NOMO-1 treated with DMSO at 0.1 percent for 48 hours (cell line): ENCODE measurements at regions not wholly inside any gene's neighbourhood (a gene's known extent, or its start where the extent isn't known, plus 50 kb on each side); places are given as distances from the start of the nearest gene placed in this dataset.
"Not testable (repeated sequence)": the region's sequence is repeated elsewhere in the genome, so short reads cannot be mapped to it uniquely, and the experiment has no call there.

Source experiments
- DNase-seq: peaks from one replicate; lab custom pipeline; 2025; ENCODE audit not compliant: unreplicated experiment; lab: John Stamatoyannopoulos, UW

DNA sequence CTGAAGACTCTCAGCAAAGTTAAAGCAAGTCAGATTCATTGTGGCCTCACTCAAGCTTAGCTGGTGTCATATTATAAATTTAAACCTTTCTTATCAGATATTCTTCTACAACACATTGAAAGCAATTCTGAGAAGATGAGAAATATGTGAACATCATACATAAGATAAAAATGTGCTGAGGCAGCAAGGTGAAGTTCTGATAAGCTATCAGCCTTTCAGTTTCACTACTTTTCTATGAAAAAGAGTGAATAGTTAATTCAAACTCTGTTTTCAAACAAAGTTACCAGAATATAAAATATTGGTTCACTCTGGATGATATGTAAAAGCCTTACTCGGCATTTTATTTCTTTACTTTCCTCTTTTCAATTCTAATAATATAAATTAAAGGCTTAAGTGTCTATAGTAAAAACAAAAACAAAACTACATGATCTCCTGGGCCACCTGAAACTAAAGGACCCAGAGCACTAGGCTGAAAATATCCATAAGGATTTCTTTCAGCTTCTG lies 824.4 kb downstream of the MTRR start:
- DNase-seq = no peak

GRCh38 chr5:8694545-8694944 lies 825.6 kb downstream of the MTRR start:
- no peak for DNase-seq

DNA sequence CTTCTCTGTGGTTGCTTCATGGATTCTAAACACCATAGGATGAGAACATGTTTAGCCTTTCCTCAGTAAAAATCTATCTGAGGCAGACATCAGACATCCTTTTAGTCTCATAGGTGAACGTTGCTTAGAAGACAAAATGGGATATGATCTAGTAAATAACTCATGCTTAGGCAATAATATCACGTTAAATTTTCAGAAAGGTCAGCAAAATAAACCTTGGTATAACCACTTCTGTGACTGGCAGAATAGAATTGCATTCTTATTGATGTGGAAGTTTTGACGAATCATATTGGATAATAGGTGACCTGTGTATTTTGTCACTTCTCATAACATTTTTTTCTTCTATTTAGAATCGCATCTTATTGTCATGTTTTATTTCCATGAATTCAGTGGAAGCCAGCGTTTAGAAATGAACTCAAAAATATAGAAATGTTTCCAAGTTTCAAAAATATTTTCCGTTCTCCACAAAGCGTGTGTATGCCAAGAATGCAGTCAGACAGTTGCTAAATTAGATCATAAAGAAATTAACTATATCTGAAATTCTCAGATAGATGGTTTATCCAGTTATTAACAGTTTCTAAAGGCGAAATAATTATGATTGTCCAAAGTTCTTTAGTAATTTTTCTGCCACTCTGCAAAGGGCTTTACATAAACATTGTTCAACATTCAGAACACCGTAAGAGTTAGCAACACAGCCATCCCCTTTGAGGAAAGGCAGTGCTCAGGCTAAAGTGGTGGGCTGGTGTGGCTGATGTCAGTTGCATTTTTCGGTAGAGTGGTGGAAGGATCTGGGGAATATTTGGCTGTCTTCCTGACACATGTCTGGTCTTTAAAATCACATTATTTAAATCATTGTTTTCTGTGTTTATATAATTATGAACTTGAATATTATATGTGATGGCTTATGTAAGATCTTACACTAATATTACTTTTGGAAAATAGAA lies 827.2 kb downstream of the MTRR start:
- no peak for DNase-seq

DNA sequence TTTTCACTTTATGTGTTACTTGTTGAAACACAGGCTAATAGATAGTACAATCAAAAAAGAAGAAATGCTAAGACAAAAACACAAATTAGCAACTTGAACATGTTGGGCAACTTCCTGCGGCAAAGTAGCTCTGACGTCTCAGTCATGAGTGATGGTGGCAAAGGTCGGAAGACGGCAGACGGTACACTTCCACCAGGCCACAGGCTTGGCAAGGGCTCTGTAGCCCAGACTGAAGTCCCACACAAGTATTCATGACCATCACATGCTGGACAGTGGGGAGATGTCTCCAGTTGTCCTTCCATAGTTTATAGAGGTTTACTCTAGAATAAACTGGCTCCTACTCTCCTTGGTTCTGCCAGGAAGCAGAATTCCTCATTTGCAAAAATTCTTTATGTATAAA lies 831.3 kb downstream of the MTRR start:
- no peak for DNase-seq

DNA sequence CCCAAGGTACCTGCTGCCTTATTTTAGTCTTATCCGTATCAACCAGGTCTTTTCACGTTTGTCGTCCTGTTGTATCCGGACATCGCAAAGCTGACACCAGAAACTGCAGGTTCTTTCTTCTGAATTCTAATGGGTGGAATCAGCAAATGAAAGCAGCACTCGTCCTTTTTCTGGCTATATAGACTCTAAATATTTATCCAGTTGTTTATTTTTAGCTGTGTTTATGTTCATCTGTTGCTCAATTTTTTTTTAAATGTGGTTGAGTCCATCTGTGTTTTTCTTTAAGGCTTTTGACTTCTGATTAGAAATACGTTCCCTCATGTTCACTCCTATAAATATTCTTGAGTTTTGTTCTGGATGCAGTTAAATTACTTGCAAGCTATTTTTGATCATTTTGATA lies 831.7 kb downstream of the MTRR start:
- DNase-seq = no peak

DNA sequence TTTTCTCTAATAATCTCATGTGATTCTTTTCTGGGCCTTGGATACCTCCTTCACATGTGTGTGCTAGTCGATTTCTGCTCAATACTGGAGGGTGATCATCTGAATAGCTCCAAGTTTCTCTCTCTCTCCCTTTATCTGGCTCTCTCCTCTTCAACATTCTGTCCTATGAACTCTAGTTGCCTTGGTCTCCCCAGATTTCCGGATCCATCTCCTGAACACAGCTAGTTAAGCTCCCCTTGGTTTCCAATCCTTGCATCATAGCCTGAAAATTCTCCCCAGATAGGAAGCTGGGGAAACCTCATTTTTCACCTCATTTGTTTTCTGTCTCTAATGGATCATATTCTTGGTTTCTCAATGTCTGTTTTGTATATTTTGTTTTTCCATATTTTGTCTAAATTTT lies 832.3 kb downstream of the MTRR start:
- DNase-seq = no peak

DNA sequence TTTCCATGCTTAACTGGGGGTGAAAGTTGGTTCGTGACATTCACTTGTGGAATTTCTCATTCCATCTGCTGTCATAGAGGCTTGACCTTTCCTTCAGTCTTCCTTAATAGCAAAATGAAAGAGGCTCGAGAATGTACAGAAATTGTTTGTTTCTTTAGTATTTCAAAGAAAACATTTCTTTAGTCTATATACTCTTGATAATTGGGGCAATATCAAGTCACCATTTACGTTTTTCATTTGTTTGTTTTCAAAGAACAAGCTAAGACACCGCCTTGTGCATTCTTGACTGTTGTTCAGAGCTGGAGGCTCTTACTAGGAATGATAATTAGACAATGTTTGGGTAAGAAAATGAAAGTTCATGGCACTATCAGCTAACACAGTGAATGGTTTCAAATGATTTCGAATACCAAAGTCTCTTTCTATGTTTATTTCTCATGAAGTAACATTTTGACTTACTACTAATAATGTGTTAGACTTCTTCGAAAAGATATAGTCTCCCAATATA lies 835.4 kb downstream of the SEMA5A start:
- no peak for DNase-seq

DNA sequence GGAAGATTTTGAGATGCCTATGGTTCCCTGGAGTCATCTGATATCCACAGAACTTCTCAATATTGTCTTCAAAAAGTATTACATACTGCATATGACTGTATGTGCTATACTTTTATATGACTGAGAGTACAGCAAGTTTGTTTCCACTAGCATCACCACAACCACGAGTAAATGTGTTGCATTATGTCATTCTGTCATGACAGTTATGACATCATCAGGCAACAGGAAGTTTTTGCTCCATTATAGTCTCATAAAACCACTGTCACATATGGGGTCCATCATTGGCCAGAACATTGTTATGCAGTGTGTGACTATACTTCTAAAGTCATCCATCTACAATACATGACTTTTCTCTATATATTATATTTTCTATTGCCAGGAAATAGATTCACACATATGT lies 831.7 kb downstream of the SEMA5A start:
- DNase-seq = no peak

DNA sequence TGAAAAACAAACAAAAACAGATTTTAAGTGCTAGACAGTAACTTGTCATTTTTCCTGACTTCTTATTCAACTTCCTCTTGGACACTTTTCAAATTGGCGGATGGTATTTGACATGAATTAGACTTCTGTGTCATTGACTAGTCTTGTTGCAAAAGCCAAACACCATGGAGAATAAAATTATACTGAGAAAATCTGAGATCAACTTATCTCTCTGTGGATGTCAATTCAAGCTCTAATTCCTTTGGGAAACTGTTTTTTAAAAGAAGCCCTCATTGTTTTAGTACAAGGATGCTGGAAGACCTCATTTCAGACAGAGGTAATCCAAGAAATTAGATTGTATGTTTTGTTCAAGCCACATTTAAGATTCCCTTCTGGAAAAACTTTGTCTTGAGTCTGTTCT lies 831.0 kb downstream of the SEMA5A start:
- no peak for DNase-seq

DNA sequence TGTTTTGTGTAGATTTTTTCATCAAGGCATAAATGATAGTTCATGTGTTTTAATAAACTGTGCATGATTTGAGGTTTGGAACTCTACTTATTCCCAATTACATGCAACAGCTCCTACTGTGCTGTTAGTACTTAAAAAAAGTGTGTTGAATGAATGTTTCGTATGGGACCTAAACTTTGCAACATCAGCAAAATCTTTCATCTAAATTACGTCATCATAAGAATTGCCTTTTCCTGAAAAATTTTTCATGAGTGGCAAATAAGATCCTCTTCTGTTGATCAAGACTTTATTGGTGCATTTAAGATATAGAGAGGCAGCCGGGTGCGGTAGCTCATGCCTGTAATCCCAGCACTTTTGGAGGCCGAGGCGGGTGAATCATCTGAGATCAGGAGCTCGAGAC lies 826.1 kb downstream of the SEMA5A start:
- DNase-seq = no peak

GRCh38 chr5:8720506-8720905 lies 825.4 kb downstream of the SEMA5A start:
- no peak for DNase-seq

- DNase-seq = no peak
Observed at GRCh38 chr5:8721536-8721935, 824.3 kb downstream of the SEMA5A start.

DNA sequence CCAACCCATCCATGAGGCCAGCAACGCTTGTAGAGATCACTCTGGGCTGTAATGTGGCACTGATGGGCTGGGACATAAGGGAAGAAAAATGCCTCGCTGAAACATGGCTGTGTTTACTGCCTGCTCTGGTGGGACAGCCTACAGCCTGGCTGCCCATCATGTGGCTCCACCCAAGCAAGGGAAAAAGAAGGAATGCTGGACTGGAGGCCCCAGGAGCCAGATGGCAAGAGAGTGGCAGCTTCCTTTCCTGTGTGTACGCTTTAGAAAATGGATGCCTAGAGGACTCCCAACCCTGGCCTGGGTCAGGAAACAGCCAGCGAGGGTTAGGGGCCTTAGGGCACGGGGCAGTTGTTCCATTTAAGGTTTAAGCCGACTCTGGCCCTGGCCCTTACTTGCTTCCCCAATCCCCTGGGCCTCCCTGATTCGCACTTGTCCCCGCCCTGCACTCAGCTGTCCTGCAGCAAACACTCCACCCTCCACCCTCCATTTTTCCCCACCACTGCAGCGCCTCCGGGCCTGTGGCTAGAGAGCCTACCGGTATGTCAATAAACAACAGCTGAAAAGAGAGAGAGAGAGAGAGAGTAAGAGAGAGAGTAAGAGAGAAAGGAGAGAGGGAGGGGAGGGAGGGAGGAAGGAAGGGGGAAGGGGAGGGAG lies 819.4 kb downstream of the SEMA5A start:
- no peak for DNase-seq

- DNase-seq = no peak
Observed at GRCh38 chr5:8727396-8727795, 818.5 kb downstream of the SEMA5A start.

DNA sequence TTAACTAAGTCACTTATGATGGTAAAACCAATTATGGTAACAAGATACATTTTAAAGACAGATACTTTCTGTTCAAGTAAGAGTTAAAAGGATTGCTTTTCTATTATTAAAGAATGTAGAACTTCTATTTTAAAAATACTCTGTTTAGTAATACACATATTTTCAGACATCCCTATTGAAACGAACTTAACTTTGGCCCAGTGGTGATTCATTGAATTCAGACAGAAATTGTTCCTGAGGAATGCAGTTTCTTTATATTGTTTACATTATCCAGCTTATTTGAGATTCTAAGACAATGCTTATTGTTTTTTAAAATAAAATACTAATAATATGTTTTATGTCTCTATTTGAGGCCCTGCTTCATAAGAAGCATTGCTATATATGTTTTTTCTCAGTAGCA lies 816.4 kb downstream of the SEMA5A start:
- no peak for DNase-seq

GRCh38 chr5:8730194-8730593 lies 815.7 kb downstream of the SEMA5A start:
- no peak for DNase-seq

DNA sequence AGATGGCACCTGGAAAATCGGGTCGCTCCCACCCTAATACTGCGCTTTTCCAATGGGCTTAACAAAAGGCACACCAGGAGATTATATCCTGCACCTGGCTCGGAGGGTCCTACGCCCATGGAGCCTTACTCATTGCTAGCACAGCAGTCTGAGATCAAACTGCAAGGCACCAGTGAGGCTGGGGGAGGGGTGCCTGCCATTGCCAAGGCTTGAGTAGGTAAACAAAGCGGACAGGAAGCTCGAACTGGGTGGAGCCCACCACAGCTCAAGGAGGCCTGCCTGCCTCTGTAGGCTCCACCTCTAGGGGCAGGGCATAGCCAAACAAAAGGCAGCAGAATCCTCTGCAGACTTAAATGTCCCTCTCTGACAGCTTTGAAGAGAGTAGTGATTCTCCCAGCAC lies 814.8 kb downstream of the SEMA5A start:
- not testable (repeated sequence) for DNase-seq

DNA sequence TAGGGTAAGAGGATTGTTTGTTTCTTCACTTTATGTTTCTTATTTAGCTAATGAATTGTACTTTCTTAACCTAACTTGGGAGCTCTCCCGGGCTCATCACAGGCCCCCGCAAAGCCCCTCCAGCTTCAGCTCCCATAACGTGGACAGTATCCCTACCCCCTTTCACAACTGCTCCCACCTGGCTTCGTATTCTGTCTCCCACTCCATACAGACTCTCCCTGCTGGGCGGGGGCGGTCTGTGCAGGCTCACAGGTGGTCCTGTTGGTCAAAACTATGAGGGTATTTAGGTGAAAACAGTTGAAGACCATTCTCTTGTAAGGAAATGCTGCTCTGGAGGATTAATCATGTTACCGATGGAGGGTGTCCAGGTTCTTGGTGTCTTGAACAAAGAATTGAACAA lies 805.3 kb downstream of the SEMA5A start:
- no peak for DNase-seq

DNA sequence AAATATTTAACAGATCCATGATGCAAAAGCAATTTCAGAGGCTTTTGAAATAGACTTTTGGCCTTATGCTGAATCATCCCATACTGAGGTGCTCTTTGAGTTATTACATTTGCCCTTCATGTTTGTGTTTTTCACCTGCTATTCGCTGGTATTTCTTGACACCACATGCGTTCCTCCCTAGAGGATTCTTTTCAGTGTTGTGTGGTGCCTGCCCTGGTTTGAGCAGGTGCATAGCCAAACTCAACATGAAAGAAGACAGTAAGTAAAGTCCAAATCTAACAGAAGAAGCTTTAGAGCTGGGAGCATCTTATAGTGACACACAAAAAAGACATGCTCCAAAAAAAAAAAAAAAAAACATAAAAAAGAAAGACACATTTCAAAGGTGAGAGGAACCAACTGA lies 796.3 kb downstream of the SEMA5A start:
- no peak for DNase-seq

GRCh38 chr5:8750100-8750499 lies 795.8 kb downstream of the SEMA5A start:
- DNase-seq = no peak

DNA sequence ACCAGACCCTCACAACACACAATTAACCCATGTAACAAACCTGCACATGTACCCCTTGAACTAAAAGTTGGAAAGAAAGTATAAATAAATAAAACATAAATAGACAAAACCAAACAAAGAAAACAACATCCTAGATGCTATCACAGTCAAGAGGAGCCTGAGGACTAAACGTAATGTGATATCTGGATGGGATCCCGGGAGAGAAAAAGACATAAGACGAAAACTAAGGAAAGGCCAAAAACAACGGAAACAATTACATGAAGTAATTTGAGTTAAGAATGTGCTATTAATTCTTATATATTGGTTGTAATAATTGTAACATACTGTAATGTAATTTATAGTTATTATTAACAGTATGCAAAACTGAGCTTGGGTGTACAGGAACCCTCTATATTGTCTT lies 793.9 kb downstream of the SEMA5A start:
- no peak for DNase-seq

GRCh38 chr5:8752595-8752994 lies 793.3 kb downstream of the SEMA5A start:
- DNase-seq = no peak
